ENCODE measurements at regions not wholly inside any gene's neighbourhood (a gene's known extent, or its start where the extent isn't known, plus 50 kb on each side); places are given as distances from the start of the nearest gene placed in this dataset.
A peak's percentile ranks its signal among the peaks of the same experiment; 100 is the strongest.

DNA sequence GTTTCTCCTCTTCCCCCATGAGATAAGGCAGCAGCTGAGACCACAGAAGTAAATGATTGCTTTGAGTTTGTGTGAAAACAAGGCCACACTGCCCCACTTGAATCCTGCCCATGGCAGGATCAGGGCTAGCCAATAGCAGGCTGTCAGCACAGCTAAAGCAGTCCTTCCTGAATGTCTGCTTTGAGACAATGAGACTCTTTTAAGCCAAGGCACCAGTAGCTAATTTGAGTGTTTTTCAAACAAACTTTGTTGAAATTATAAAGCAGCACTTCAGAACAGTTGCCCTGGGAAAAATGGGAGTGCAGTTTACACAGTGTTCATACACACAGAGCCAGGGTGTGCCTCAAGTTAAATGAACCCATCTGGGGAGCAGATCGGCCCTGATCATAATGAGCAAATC lies 103.5 kb upstream of the OR5AK2 start:
- Histone ChIP-seq H3K9me3 (no peaks in the 10 kb centered on the region), H3K27me3 (no peaks in the 10 kb centered on the region), H3K4me1 (peaks cover 0 to 9% (median 0%) of the 10 kb centered on the region in 9 donors), H3K36me3 (no peaks in the 10 kb centered on the region), H3K27ac (no peak overlapping the region), H3K4me3 (no peak overlapping the region)
- ATAC-seq, result peak in 1 of 8 donors; percentile 28
- intact Hi-C loops (cut with DNase I), result no loop called here
- no peak for DNase-seq
- 13 to 29% methylated on average over 1 of the region's 1 CpG for WGBS, 2 donors
- TF ChIP-seq, protein P1, sequence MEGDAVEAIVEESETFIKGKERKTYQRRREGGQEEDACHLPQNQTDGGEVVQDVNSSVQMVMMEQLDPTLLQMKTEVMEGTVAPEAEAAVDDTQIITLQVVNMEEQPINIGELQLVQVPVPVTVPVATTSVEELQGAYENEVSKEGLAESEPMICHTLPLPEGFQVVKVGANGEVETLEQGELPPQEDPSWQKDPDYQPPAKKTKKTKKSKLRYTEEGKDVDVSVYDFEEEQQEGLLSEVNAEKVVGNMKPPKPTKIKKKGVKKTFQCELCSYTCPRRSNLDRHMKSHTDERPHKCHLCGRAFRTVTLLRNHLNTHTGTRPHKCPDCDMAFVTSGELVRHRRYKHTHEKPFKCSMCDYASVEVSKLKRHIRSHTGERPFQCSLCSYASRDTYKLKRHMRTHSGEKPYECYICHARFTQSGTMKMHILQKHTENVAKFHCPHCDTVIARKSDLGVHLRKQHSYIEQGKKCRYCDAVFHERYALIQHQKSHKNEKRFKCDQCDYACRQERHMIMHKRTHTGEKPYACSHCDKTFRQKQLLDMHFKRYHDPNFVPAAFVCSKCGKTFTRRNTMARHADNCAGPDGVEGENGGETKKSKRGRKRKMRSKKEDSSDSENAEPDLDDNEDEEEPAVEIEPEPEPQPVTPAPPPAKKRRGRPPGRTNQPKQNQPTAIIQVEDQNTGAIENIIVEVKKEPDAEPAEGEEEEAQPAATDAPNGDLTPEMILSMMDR (IDR thresholded peaks at IDR 0.05), result no peak

DNA sequence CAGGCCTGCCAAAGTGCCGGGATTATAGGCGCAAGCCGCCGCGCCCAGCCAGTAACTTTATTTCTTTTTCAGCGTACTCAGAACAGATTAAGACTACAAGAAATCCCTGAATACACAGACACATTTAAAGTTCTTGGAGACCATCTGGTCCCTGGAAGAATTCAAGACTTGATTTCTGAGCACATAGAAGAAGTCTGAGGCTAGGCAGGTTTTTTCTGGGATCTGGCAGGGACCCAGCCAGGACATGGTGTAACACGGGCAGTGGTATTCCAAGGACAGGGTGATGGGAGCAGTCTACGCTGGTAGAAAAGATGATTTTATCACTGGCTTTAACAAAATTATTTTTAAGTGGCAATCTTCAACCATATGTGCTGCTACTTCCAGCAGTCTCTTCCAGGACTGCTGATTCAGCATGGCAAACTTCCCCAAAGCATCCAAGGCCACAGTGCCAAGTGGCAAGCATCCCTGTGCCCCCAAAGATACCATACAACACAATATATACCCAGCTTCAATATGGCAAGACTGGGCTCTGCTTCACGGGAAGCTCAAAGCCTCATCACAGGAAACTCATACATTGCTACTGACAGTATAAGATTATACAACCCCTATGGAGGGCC lies 105.2 kb upstream of the OR5AK2 start:
- Histone ChIP-seq H3K4me3 (no peak overlapping the region), H3K36me3 (no peaks in the 10 kb centered on the region), H3K4me1 (peaks cover 0 to 9% (median 0%) of the 10 kb centered on the region in 9 donors), H3K27me3 (no peaks in the 10 kb centered on the region), H3K9me3 (no peaks in the 10 kb centered on the region), H3K27ac (no peak overlapping the region)
- TF ChIP-seq, protein P1 (IDR thresholded peaks at IDR 0.05), result no peak
- no peak for DNase-seq
- 92 to 93% methylated on average over 9 of the region's 9 CpGs for WGBS, 2 donors
- ATAC-seq, result no peak
- intact Hi-C loops (cut with DNase I), result no loop called here

DNA sequence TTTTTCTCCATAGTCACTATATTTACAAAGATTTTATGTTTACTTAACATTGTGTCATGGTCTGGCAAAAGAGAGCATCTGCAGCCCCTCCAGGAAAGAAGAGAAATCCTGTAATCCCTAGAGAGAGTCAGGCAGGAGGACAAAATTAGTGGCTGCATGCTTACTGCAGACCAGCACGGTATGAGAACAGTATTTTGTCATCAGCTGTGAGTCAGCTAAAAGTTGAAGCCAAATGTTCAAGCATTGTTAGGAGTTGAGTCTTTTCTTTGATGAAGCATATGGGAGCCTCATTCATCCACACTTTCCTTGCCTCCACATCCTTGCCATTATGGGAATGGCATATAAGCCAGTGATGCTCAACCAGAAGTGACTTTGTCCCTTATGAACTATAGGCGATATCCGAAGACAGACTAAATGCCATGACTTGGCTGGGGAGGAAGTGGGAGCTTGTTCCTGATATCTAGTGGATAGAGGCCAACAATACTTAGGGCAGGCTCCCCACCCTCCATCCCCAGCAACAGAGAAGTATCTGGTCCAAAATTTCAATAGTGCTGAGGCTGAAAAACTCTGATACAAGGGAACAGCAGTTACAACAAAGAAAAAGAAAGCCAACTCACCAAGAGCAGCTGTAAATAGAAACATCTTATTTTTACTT lies 112.0 kb upstream of the OR5AK2 start:
- TF ChIP-seq, protein P1 (IDR thresholded peaks at IDR 0.05), result no peak
- Histone ChIP-seq H3K4me1 (peaks cover 0 to 17% (median 0%) of the 10 kb centered on the region in 9 donors), H3K27me3 (no peaks in the 10 kb centered on the region), H3K4me3 (no peak overlapping the region), H3K36me3 (no peaks in the 10 kb centered on the region), H3K27ac (peak overlapping the region in 6 of 10 donors; percentile 7 to 55 (median 36)), H3K9me3 (peaks cover 0 to 4% (median 0%) of the 10 kb centered on the region in 11 donors)
- peak in 1 of 2 donors; percentile 22 for DNase-seq
- intact Hi-C loops (cut with DNase I), result no loop called here
- whole genome bisulfite sequencing, 2 donors, result 46 to 61% methylated on average over 3 of the region's 3 CpGs
- peak in 7 of 8 donors; percentile 62 to 90 (median 76) for ATAC-seq

DNA sequence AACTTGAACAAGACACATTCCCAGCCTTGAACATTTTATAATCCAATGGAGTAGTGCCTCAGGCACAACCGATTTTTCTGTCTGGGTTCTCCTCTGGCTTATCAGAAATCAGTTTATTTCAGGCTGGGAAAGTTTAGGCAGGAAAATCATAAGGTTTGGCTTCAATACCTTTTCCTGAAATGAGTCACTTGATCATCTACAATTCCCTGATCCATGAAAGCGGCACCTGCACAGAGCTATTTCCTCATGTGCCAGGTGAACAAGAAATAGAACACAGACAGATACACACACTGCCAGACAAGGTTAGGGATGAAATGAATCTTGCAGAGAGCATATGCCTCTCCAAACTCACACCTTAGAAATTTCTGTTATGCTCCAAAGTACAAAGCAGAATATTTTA lies 106.7 kb upstream of the OR9G4 start:
- Histone ChIP-seq H3K27me3 (peaks cover 0 to 6% (median 0%) of the 10 kb centered on the region in 7 donors), H3K9me3 (peaks cover 0 to 9% (median 0%) of the 10 kb centered on the region in 11 donors), H3K4me3 (no peak overlapping the region), H3K4me1 (no peaks in the 10 kb centered on the region), H3K36me3 (no peaks in the 10 kb centered on the region), H3K27ac (no peak overlapping the region)
- intact Hi-C loops (cut with DNase I), result no loop called here
- no peak for ATAC-seq
- TF ChIP-seq, protein P1 (IDR thresholded peaks at IDR 0.05), result no peak
- no peak for DNase-seq
- 74 to 80% methylated on average over 2 of the region's 2 CpGs for WGBS, 2 donors

Measured in heart right ventricle (tissue), 16 donors.